Kidney (tissue), 13 donors: ENCODE measurements at regions not wholly inside any gene's neighbourhood (a gene's known extent, or its start where the extent isn't known, plus 50 kb on each side); places are given as distances from the start of the nearest gene placed in this dataset.

Source experiments
- DNase-seq, 5 donors: peaks; one replicate each; pipeline ENCODE4 v3.0.0-alpha.2; 2013 to 2020
- FAIRE-seq: peaks from 2 replicates; lab custom pipeline; 2012; peaks lifted over from hg19 to GRCh38; lab: Jason Lieb, UNC
- H3K27ac ChIP-seq, 2 donors: one replicate each; pipeline ENCODE4 v1.7.0; 2013; ENCODE audit warnings: low read depth in 2 of 2, low read length in 2 of 2, inconsistent platforms in 1 of 2
- H3K27me3 ChIP-seq: one replicate; pipeline ENCODE4 v1.7.1; 2013; ENCODE audit warnings: low read length, inconsistent platforms; ENCODE audit not compliant: control insufficient read depth, insufficient read depth
- H3K36me3 ChIP-seq, 3 donors: one replicate each; pipeline versions ENCODE4 v1.7.0 to v1.7.1; 2013; ENCODE audit warnings: low read length in 3 of 3, control low read depth in 1 of 3, inconsistent platforms in 1 of 3; ENCODE audit not compliant: insufficient read depth in 3 of 3, control insufficient read depth in 2 of 3
- H3K4me1 ChIP-seq, 3 donors: one replicate each; pipeline versions ENCODE4 v1.7.0 to v1.7.1; 2013; ENCODE audit warnings: low read length in 3 of 3, inconsistent platforms in 1 of 3, low read depth in 1 of 3; ENCODE audit not compliant: control insufficient read depth in 2 of 3, insufficient read depth in 2 of 3
- H3K4me3 ChIP-seq, 3 donors: one replicate each; pipeline versions ENCODE4 v1.7.0 to v1.8.1; 2013; ENCODE audit warnings: low read length in 3 of 3, control low read depth in 1 of 3, inconsistent platforms in 1 of 3
- H3K9ac ChIP-seq, 3 donors: one replicate each; pipeline versions ENCODE4 v1.7.0 to v1.7.1; 2013; ENCODE audit warnings: low read length in 3 of 3, control low read depth in 1 of 3, inconsistent platforms in 1 of 3
- H3K9me3 ChIP-seq, 3 donors: one replicate each; pipeline versions ENCODE4 v1.7.0 to v1.7.1; 2013; ENCODE audit warnings: low read length in 3 of 3, control low read depth in 1 of 3, inconsistent platforms in 1 of 3; ENCODE audit not compliant: control insufficient read depth in 2 of 3, insufficient read depth in 1 of 3
- intact Hi-C: fragments of 100-400 bp; cut with DNase I; formaldehyde crosslinking; loops from one replicate; pipeline ENCODE4 v1.11.1; 2022
- TF ChIP-seq, protein P1 (sequence below): IDR thresholded peaks from 3 replicates; pipeline ENCODE4 v1.5.1; 2012; ENCODE audit warnings: mild to moderate bottlenecking, moderate library complexity, borderline replicate concordance; ENCODE audit not compliant: insufficient read depth; ENCODE audit errors: extremely low read depth
- donor health status: control.
- donor health status: control.
- donor health status: control.
- donor health status: control.
- donor health status: control.
- donor health status: DM: yes; HTN: yes; CAD: no.
- donor health status: Normal renal cell carcinoma (clear cell type).

DNA sequence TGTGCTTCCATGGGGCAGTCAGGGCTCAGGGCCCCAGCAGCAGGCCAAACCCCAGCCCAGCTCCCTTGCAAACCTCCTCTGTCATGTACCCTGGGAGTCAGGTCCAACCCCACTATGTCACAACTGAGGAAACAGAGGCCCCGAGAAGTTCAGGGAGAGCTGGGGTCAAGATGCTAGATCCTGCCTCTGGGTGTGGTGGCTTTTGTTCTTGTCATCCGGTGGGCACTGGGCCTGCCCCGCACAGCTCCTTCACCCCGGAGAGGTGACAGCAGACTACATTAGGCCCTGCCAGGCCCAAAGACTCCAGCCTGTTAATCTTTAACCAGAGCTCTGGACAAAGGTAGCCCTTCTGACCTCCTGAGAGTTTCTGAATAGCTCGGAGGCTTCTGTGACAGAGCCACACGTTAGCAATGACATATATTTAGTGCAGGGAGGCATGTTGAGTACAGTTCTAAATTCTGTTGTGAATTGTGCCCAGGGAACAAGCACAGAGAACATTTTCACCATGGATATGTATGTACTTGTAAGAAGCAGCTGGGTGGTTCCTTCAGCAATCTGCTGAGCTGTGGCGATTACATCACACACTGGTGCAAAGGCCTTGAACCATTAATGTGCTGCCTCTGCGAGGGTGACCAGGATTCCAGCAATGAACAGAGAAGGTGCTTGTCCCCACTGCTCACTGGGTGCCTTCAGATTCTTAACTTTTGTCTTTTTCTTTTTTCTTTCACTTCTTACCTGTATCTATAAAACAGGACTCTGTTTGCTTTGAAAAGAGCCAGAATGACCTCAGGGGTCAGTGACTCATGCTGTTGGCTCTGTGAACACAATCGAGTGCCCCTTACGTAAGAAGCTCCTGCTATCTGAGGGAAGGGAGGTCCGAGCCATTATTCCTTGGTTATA lies 102.8 kb downstream of the RHOU start:
- no peak for FAIRE-seq
- H3K27ac ChIP-seq: peak overlapping the region; percentile 93 to 97
- peak overlapping the region in 2 of 3 donors; percentile 6 to 26 for H3K4me3 ChIP-seq
- intact Hi-C loops: no loop called here
- no peaks in the 10 kb centered on the region for H3K27me3 ChIP-seq
- no peaks in the 10 kb centered on the region for H3K36me3 ChIP-seq
- no peaks in the 10 kb centered on the region for H3K9me3 ChIP-seq
- peak overlapping the region in 2 of 3 donors; percentile 33 to 46 for H3K9ac ChIP-seq
- TF ChIP-seq, protein P1, sequence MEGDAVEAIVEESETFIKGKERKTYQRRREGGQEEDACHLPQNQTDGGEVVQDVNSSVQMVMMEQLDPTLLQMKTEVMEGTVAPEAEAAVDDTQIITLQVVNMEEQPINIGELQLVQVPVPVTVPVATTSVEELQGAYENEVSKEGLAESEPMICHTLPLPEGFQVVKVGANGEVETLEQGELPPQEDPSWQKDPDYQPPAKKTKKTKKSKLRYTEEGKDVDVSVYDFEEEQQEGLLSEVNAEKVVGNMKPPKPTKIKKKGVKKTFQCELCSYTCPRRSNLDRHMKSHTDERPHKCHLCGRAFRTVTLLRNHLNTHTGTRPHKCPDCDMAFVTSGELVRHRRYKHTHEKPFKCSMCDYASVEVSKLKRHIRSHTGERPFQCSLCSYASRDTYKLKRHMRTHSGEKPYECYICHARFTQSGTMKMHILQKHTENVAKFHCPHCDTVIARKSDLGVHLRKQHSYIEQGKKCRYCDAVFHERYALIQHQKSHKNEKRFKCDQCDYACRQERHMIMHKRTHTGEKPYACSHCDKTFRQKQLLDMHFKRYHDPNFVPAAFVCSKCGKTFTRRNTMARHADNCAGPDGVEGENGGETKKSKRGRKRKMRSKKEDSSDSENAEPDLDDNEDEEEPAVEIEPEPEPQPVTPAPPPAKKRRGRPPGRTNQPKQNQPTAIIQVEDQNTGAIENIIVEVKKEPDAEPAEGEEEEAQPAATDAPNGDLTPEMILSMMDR: no peak
- peak; percentile 59 to 89 (median 75) for DNase-seq
- peaks cover 6 to 32% (median 28%) of the 10 kb centered on the region in 3 donors for H3K4me1 ChIP-seq

DNA sequence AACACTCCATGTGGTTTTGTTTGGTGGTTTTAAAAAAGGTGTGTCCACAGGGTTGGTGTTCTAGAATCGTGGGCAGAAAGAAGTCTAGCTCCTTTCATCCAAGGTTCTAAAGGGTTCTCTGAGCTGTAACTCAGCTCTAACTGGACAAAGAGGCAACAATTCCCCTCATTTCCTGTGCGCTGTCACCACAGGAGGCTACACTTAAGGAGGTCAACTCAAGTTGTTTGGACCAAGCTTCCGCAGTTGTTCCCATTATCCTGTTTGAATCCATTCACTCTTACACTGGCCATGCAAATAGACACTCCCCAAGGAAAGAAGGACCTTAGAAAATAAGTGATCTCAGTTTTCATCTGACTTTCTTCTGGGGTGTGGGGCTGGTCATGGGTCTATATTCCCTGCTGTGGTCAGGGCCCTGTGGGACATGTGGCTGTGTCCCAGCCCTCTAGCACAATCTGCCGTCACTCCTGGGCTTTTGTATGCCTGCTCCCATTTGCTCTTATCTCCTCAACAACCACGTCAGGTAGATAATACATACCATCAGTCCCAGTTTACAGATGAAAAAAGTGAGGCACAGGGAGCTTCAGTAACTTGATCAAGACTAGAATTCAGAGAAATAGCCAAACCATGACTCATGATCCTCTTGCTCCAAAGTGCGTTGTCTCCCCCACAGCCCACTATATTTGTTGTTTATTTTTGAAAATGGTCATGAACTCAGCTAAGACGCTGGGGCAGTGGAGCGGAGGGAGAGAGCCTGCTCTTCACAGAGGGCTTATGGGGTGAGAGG lies 103.6 kb downstream of the RHOU start:
- Histone ChIP-seq H3K27ac (peak overlapping the region; percentile 93 to 97), H3K36me3 (no peaks in the 10 kb centered on the region), H3K27me3 (no peaks in the 10 kb centered on the region), H3K4me3 (no peak overlapping the region), H3K4me1 (peaks cover 6 to 32% (median 28%) of the 10 kb centered on the region in 3 donors), H3K9me3 (no peaks in the 10 kb centered on the region), H3K9ac (peak overlapping the region in 2 of 3 donors; percentile 33 to 46)
- DNase-seq (peak in 1 of 5 donors; percentile 19), FAIRE-seq (no peak)
- TF ChIP-seq, protein P1: no peak
- intact Hi-C loops: no loop called here

DNA sequence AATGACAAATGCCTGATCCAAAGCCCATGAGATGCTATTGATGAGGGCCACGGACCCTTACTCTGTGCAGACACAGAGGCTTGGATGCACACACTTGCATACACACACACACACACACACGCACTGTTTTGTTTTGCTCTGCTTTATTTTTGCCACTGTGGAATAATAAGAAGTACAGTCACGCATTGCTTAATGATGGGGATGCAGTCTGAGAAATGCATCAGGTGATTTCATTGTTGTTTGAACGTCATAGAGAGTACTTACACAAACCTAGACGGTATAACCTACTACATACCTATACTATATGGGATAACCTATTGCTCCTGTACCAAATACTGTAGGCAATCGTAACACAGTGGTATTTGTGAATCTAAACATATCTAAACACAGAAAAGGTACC lies 104.4 kb downstream of the RHOU start:
- DNase-seq: peak in 1 of 5 donors; percentile 11
- peak overlapping the region in 1 of 2 donors; percentile 97 for H3K27ac ChIP-seq
- no peak for FAIRE-seq
- TF ChIP-seq, protein P1: no peak
- H3K4me3 ChIP-seq: no peak overlapping the region
- H3K27me3 ChIP-seq: no peaks in the 10 kb centered on the region
- no peak overlapping the region for H3K9ac ChIP-seq
- no peaks in the 10 kb centered on the region for H3K36me3 ChIP-seq
- intact Hi-C loops: no loop called here
- peaks cover 6 to 32% (median 28%) of the 10 kb centered on the region in 3 donors for H3K4me1 ChIP-seq
- no peaks in the 10 kb centered on the region for H3K9me3 ChIP-seq
